Heart left ventricle (tissue), 16 donors: ENCODE measurements at regions not wholly inside any gene's neighbourhood (a gene's known extent, or its start where the extent isn't known, plus 50 kb on each side); places are given as distances from the start of the nearest gene placed in this dataset.

Experiments used
- ATAC-seq, 4 donors: fragments of 200-7000 bp; cut with Tn5 transposase; one replicate each; pipeline ENCODE4 v1.9.1; 2020 to 2022; ENCODE audit warnings: moderate library complexity in 4 of 4, mild to moderate bottlenecking in 3 of 4, moderate number of reproducible peaks in 1 of 4
- DNase-seq, 5 donors: peaks; one replicate each; pipeline ENCODE4 v3.0.0-alpha.2; 2020
- H3K27ac ChIP-seq, 12 donors: fragments of 200-600 bp; sonication (generic) in 4 of 12; one replicate each; pipeline versions ENCODE4 v1.5.0 to v1.8.0; 2016 to 2022; ENCODE audit warnings: mild to moderate bottlenecking in 2 of 12
- H3K27me3 ChIP-seq, 9 donors: fragments of 200-600 bp; sonication (generic) in 2 of 9; one replicate each; pipeline versions ENCODE4 v1.5.1 to v1.8.0; 2016 to 2022; ENCODE audit warnings: mild to moderate bottlenecking in 3 of 9
- H3K36me3 ChIP-seq, 9 donors: fragments of 200-600 bp; sonication (generic) in 2 of 9; one replicate each; pipeline versions ENCODE4 v1.5.0 to v1.8.0; 2018 to 2022; ENCODE audit warnings: mild to moderate bottlenecking in 2 of 9
- H3K4me1 ChIP-seq, 12 donors: fragments of 200-600 bp; sonication (generic) in 4 of 12; one replicate each; pipeline versions ENCODE4 v1.5.0 to v1.8.0; 2016 to 2022; ENCODE audit warnings: mild to moderate bottlenecking in 3 of 12
- H3K4me3 ChIP-seq, 12 donors: fragments of 200-600 bp; sonication (generic) in 4 of 12; one replicate each; pipeline versions ENCODE4 v1.5.0 to v1.8.0; 2017 to 2022; ENCODE audit warnings: mild to moderate bottlenecking in 9 of 12, moderate library complexity in 4 of 12
- H3K9me3 ChIP-seq, 12 donors: fragments of 200-600 bp; sonication (generic) in 4 of 12; one replicate each; pipeline versions ENCODE4 v1.5.0 to v1.8.0; 2016 to 2022; ENCODE audit warnings: mild to moderate bottlenecking in 1 of 12
- POLR2A ChIP-seq, 2 donors: fragments of 450-650 bp; IDR thresholded peaks; one replicate each; pipeline ENCODE4 v1.6.1; 2017; ENCODE audit warnings: antibody characterized with exemption in 2 of 2, mild to moderate bottlenecking in 2 of 2, moderate library complexity in 2 of 2
- WGBS, 4 donors: extraction: QIAGEN DNeasy Blood & Tissue Kit in 2 of 4; methylation state at CpG; one replicate each; pipeline versions ENCODE4 v1.1.5 to v1.1.7; 2013 to 2018; 5-methylcytosine and 5-hydroxymethylcytosine counted together
- intact Hi-C, 10 donors: fragments of 100-400 bp; cut with DNase I; formaldehyde crosslinking; loops; one replicate each; pipeline versions ENCODE4 v1.11.1 to v1.14.2; 2022
- TF ChIP-seq, protein P1 (sequence below), 12 donors: fragments of 200-600 bp; sonication (generic) in 4 of 12; IDR thresholded peaks; one replicate each; pipeline versions ENCODE4 v1.5.0 to v1.8.0; 2018 to 2022; ENCODE audit warnings: antibody characterized with exemption in 12 of 12, mild to moderate bottlenecking in 5 of 12
- donor health status: ischemic (EF 13 %, LVEDD 7.1; RV severe dilation, severe dysfunction).
- donor health status: healthy with polysubstance abuse.
- donor health status: DM: no; HTN: yes; CAD: no.
- donor health status: DM: no; HTN: no; CAD: no.
- donor health status: ischemic (EF 25% LVEDD 6.9; RV normal size, moderate dysfunction).
- donor health status: ischemic (EF 25% LVEDD 5.7; RV mildly dilated, moderate dysfunction).
- donor health status: healthy.
- donor health status: DM: yes; HTN: yes; CAD: no.
- donor health status: ischemic (EF 35%, LVEDD 5.7; RV mildly dilated, moderate dysfunction).
- donor health status: nonischemic (EF 11% LVEDD 7.7; RV severe dilation, severe dysfunction).
- donor health status: DM: yes; HTN: yes; CAD: no.
- donor health status: PGD.
- donor health status: ischemic (EF 29% LVEDD 5.4; RV normal size, mild dysfunction).
- donor health status: nonischemic (EF 23%, LVEDD 6.1; RV moderate dilation, normal function).

DNA sequence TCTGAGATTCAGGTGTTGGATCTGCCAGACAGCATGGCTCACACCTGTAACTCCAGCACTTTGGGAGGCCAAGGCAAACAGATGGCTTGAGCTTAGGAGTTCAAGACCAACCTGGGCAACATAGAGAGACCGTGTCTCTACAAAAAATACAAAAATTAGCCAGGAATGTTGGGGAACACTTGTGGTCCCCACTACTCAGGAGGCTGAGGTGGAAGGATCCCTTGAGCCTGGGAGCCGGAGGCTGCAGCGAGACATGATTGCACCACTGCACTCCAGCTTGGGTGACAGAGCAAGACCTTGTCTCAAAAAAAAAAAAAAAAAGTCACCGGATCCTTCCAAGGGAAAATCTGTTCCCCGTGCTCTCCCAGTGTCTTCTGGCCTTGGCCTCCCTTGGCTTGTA, 109.2 kb downstream of the IRS2 start:
- intact Hi-C loops: no loop called here
- no peak for ATAC-seq
- Histone ChIP-seq H3K4me1 (no peaks in the 10 kb centered on the region), H3K9me3 (no peaks in the 10 kb centered on the region), H3K4me3 (no peak overlapping the region), H3K27ac (no peak overlapping the region), H3K27me3 (peaks cover 0 to 50% (median 8%) of the 10 kb centered on the region in 9 donors), H3K36me3 (no peaks in the 10 kb centered on the region)
- DNase-seq: no peak
- WGBS, 4 donors: 75 to 98% (median 85%) methylated on average over 5 of the region's 5 CpGs
- no peak for TF ChIP-seq POLR2A (IDR thresholded peaks at IDR 0.05)
- TF ChIP-seq, protein P1, sequence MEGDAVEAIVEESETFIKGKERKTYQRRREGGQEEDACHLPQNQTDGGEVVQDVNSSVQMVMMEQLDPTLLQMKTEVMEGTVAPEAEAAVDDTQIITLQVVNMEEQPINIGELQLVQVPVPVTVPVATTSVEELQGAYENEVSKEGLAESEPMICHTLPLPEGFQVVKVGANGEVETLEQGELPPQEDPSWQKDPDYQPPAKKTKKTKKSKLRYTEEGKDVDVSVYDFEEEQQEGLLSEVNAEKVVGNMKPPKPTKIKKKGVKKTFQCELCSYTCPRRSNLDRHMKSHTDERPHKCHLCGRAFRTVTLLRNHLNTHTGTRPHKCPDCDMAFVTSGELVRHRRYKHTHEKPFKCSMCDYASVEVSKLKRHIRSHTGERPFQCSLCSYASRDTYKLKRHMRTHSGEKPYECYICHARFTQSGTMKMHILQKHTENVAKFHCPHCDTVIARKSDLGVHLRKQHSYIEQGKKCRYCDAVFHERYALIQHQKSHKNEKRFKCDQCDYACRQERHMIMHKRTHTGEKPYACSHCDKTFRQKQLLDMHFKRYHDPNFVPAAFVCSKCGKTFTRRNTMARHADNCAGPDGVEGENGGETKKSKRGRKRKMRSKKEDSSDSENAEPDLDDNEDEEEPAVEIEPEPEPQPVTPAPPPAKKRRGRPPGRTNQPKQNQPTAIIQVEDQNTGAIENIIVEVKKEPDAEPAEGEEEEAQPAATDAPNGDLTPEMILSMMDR (IDR thresholded peaks at IDR 0.05): no peak

DNA sequence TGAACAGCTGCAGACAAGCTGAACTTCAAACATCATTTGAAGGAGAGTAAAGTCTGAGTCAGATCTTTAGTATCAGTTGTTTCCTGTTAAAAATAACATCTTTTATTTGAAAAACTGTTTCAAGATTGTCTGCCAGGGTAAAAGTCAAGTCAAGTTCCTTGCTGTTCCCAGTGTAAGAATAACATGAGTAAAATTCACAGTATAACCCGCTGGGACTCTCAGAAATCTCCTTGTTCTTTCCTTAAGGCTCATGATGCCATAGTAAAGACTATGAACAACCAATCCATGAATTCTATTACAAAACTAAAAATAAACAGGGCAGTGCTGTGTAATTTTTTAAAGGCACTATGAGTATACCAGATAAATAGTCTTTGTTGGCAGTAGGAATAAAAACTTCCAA, 112.9 kb downstream of the IRS2 start:
- 80 to 100% (median 86%) methylated on average over 1 of the region's 1 CpG for WGBS, 4 donors
- DNase-seq: no peak
- TF ChIP-seq, protein P1 (IDR thresholded peaks at IDR 0.05): no peak
- no peak for TF ChIP-seq POLR2A (IDR thresholded peaks at IDR 0.05)
- no peaks in the 10 kb centered on the region for H3K9me3 ChIP-seq
- intact Hi-C loops: no loop called here
- ATAC-seq: no peak
- no peaks in the 10 kb centered on the region for H3K36me3 ChIP-seq
- no peak overlapping the region for H3K4me3 ChIP-seq
- peaks cover 0 to 5% (median 0%) of the 10 kb centered on the region in 12 donors for H3K4me1 ChIP-seq
- H3K27ac ChIP-seq: no peak overlapping the region
- H3K27me3 ChIP-seq: peaks cover 0 to 61% (median 8%) of the 10 kb centered on the region in 9 donors

DNA sequence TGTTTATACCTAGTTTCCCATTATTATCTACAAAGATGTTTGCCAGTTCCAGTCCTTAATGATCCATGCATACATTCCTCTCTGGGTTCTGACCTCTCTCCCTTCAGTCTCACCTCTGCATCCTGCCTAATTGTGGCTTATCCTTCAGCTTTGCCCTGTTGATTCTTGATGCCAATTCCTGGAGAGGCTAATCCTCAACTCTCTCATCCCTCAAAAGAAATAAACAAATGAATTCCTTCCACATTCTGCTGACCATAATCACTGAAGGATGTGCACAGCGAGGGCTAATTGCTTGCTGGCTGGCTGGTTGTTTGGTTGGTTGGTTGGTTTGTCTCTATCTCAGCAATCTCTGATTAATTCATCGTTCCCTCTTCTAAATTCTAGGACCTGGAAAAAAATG, 113.8 kb downstream of the IRS2 start:
- H3K9me3 ChIP-seq: no peaks in the 10 kb centered on the region
- intact Hi-C loops: no loop called here
- peaks cover 0 to 61% (median 8%) of the 10 kb centered on the region in 9 donors for H3K27me3 ChIP-seq
- 51 to 84% (median 80%) methylated on average over 2 of the region's 2 CpGs for WGBS, 4 donors
- no peak overlapping the region for H3K27ac ChIP-seq
- H3K4me1 ChIP-seq: peaks cover 0 to 13% (median under 1%) of the 10 kb centered on the region in 12 donors
- TF ChIP-seq, protein P1 (IDR thresholded peaks at IDR 0.05): no peak
- TF ChIP-seq POLR2A (IDR thresholded peaks at IDR 0.05): no peak
- ATAC-seq: no peak
- DNase-seq: no peak
- no peaks in the 10 kb centered on the region for H3K36me3 ChIP-seq
- H3K4me3 ChIP-seq: no peak overlapping the region

DNA sequence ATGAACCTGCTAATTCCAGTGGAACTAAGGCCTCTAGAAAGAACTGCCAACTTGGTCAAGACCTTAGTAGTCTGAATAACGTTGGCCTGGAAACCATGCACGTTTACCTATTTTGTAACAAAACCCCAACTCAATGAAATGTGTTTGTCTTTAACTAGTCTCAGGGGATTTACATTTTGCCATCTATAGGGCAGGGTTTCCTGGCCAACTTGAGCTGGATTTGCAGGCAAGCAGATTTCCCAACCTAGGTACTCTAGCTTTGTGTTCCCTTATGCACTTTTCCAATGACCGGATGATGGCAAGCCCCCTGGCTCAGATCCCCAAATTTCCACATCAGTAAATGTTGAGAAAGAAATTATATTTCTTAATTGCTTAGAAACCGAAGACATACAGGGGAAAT, 114.5 kb downstream of the IRS2 start:
- DNase-seq (no peak), ATAC-seq (no peak)
- H3K27me3 ChIP-seq: peaks cover 0 to 57% (median 8%) of the 10 kb centered on the region in 9 donors
- WGBS, 4 donors: 92 to 98% (median 93%) methylated on average over 4 of the region's 4 CpGs
- no peak overlapping the region for H3K27ac ChIP-seq
- H3K36me3 ChIP-seq: no peaks in the 10 kb centered on the region
- H3K9me3 ChIP-seq: no peaks in the 10 kb centered on the region
- H3K4me3 ChIP-seq: no peak overlapping the region
- intact Hi-C loops: no loop called here
- TF ChIP-seq, protein P1 (IDR thresholded peaks at IDR 0.05): no peak
- peaks cover 0 to 16% (median 3%) of the 10 kb centered on the region in 12 donors for H3K4me1 ChIP-seq
